Mesothelial cell of epicardium (in vitro differentiated cells): ENCODE measurements at regions not wholly inside any gene's neighbourhood (a gene's known extent, or its start where the extent isn't known, plus 50 kb on each side); places are given as distances from the start of the nearest gene placed in this dataset.

Experiments
- DNase-seq, 2 experiments: peaks; one replicate each; pipeline ENCODE4 v3.0.0; 2021; ENCODE audit warnings: low spot score in 2 of 2; ENCODE audit not compliant: unreplicated experiment in 2 of 2
- H3K27ac Mint-ChIP-seq: 2 replicates; pipeline ENCODE4 v1.8.0; 2021; ENCODE audit warnings: mixed read lengths
- H3K27me3 Mint-ChIP-seq: 2 replicates; pipeline ENCODE4 v1.8.0; 2021; ENCODE audit warnings: low read depth, mixed read lengths
- H3K36me3 Mint-ChIP-seq: 2 replicates; pipeline ENCODE4 v1.8.0; 2021; ENCODE audit warnings: mixed read lengths
- H3K4me1 Mint-ChIP-seq: 2 replicates; pipeline ENCODE4 v1.8.0; 2021; ENCODE audit warnings: mixed read lengths
- H3K4me3 Mint-ChIP-seq: 2 replicates; pipeline ENCODE4 v1.8.0; 2021; ENCODE audit warnings: mild to moderate bottlenecking, moderate library complexity, mixed read lengths
- H3K9me3 Mint-ChIP-seq: 2 replicates; pipeline ENCODE4 v1.8.0; 2021; ENCODE audit warnings: mixed read lengths
- TF ChIP-seq, protein P1 (sequence below): fragments of 200-600 bp; sonication (generic); IDR thresholded peaks from one replicate; pipeline ENCODE4 v1.5.0; 2021; ENCODE audit warnings: antibody characterized with exemption; ENCODE audit not compliant: unreplicated experiment

DNA sequence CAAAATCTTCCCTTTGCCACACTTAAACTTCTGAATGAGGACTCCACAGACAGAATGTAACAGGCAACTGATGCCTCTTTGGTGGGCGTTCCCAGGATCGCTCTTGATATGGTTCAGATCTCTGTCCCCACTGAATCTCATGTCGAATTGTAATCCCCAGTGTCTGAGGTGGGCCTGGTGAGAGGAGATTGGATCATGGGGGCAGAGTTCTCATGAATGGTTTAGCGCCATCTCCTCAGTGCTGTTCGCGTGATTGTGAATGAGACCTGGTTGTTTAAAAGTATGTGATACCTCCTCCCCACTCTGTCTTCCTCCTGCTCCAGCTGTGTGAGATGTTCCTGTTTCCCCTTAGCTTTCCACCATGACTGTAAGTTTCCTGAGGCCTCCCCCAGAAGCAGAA, 111.1 kb upstream of the SLC66A3 start:
- no peaks in the 10 kb centered on the region for H3K4me1 Mint-ChIP-seq
- no peak overlapping the region for H3K4me3 Mint-ChIP-seq
- H3K27ac Mint-ChIP-seq, result no peak overlapping the region
- no peaks in the 10 kb centered on the region for H3K36me3 Mint-ChIP-seq
- H3K9me3 Mint-ChIP-seq, result peaks cover 8% of the 10 kb centered on the region
- TF ChIP-seq, protein P1, sequence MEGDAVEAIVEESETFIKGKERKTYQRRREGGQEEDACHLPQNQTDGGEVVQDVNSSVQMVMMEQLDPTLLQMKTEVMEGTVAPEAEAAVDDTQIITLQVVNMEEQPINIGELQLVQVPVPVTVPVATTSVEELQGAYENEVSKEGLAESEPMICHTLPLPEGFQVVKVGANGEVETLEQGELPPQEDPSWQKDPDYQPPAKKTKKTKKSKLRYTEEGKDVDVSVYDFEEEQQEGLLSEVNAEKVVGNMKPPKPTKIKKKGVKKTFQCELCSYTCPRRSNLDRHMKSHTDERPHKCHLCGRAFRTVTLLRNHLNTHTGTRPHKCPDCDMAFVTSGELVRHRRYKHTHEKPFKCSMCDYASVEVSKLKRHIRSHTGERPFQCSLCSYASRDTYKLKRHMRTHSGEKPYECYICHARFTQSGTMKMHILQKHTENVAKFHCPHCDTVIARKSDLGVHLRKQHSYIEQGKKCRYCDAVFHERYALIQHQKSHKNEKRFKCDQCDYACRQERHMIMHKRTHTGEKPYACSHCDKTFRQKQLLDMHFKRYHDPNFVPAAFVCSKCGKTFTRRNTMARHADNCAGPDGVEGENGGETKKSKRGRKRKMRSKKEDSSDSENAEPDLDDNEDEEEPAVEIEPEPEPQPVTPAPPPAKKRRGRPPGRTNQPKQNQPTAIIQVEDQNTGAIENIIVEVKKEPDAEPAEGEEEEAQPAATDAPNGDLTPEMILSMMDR, result no peak
- peaks cover 20% of the 10 kb centered on the region for H3K27me3 Mint-ChIP-seq
- DNase-seq, result no peak

DNA sequence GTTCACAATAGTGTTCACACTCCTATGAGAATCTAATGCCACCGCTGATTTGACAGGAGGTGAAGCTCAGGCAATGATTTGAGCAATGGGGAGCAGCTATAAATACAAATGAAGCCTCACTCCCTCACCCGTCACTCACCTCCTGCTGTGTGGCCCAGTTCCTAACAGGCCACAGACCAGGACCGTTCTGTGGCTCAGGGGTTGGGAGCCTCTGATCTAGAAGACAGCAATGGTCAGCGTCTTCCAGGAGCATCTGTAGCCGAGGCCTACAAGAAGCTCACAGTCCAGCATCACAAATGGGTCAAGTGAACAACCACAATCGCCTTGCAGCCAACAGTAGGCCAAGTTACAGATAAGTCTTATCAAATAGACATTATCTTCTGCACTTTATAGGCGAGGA, 110.0 kb upstream of the SLC66A3 start:
- Mint-ChIP-seq H3K9me3 (no peaks in the 10 kb centered on the region), H3K27ac (no peak overlapping the region), H3K4me1 (no peaks in the 10 kb centered on the region), H3K27me3 (peaks cover 18% of the 10 kb centered on the region), H3K36me3 (no peaks in the 10 kb centered on the region), H3K4me3 (no peak overlapping the region)
- no peak for DNase-seq
- TF ChIP-seq, protein P1, result no peak

DNA sequence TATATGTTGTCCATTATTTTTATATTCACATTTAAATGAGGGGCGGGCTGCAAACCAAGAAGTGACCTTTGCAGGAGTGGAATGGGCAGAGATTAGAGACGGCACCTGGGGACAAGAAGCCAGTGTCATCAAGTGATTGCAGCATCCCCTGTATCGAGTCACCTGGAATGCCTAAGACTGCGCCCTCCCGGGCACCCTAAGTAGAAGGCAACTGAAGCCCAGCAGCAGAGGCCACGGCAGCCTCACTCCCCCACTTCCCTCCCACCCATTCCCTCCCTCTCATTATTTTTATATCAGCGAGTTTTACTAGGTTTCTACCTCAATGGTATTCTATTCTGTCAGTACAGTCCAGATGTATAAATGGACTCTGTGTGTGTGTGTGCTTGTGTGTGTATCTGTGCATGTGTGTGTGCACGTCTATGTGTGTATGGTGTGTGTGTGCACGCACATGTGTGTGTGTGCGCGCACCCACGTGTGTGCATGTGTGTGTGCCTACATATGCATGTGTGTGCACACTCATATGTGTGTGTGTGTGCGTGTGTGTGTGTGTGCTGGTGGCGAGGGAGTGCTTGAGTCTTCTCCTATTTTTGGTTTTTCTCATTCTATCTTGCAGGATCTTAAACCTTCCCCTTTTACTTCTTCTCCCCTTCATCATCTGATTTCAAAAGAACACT, 106.8 kb upstream of the SLC66A3 start:
- H3K4me3 Mint-ChIP-seq, result no peak overlapping the region
- no peaks in the 10 kb centered on the region for H3K36me3 Mint-ChIP-seq
- no peak overlapping the region for H3K27ac Mint-ChIP-seq
- no peaks in the 10 kb centered on the region for H3K4me1 Mint-ChIP-seq
- TF ChIP-seq, protein P1, result no peak
- DNase-seq, result no peak
- no peaks in the 10 kb centered on the region for H3K9me3 Mint-ChIP-seq
- peaks cover 7% of the 10 kb centered on the region for H3K27me3 Mint-ChIP-seq

DNA sequence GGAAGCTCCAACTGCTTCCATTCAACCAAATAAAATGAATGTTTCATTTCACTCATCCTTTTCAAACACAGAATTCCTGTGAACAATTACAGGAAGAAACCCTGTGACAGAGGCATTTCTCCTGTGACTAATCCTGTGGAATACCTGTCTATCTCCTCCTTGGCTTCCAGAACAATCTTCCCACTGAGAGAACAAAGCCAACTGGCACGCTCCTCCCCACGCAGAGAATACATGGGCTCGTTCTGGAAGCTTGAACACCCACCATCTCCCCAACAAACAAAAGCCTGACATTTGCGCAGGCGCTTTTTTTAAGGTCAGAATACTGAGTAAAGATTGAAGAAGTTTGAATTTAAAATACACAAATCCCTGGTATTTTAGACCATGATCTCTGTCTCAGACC, 104.7 kb upstream of the SLC66A3 start:
- no peak for DNase-seq
- TF ChIP-seq, protein P1, result no peak
- H3K4me1 Mint-ChIP-seq, result peaks cover 4% of the 10 kb centered on the region
- H3K27me3 Mint-ChIP-seq, result peaks cover 4% of the 10 kb centered on the region
- H3K27ac Mint-ChIP-seq, result no peak overlapping the region
- no peaks in the 10 kb centered on the region for H3K36me3 Mint-ChIP-seq
- H3K9me3 Mint-ChIP-seq, result no peaks in the 10 kb centered on the region
- H3K4me3 Mint-ChIP-seq, result no peak overlapping the region

DNA sequence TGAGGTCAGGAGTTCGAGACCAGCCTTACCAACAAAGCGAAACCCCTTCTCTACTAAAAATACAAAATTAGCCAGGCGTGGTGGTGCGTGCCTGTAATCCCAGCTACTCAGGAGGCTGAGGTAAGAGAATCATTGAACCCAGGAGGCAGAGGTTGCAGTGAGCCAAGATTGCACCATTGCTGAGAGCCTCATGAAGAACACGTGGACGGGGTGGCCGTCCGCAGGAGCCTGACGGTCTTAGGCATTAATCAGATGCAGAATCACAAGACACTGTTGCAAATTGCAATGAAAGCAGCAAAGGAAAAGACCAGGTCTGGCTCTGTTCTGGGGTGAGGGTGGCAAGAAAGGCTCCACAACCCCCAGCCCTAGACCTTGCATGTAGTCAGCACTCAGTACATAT, 104.0 kb upstream of the SLC66A3 start:
- DNase-seq, result no peak
- Mint-ChIP-seq H3K27ac (no peak overlapping the region), H3K4me1 (peaks cover 4% of the 10 kb centered on the region), H3K4me3 (no peak overlapping the region), H3K36me3 (no peaks in the 10 kb centered on the region), H3K9me3 (no peaks in the 10 kb centered on the region), H3K27me3 (peaks cover 4% of the 10 kb centered on the region)
- TF ChIP-seq, protein P1, result no peak

DNA sequence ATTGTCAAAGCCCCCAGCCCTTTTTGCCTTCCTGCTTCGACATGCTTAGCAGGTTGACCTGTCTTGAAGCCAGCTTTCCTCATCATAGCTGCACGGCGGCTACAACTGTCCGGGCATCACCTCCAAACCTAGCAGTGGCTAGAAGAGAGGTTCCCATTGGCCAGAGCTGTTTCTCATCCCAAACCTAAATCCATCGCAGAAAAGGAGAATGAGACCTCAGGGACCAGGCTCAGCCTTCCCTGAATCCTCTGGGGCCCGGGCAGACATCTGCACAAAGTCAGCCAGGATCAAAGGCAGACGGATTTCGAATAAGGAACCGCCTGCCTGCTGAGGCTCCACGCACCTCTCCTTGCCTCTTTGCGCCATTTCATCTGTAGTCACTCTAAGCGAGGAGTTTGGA, 101.7 kb upstream of the SLC66A3 start:
- no peak overlapping the region for H3K4me3 Mint-ChIP-seq
- H3K36me3 Mint-ChIP-seq, result no peaks in the 10 kb centered on the region
- no peaks in the 10 kb centered on the region for H3K9me3 Mint-ChIP-seq
- peaks cover 14% of the 10 kb centered on the region for H3K4me1 Mint-ChIP-seq
- TF ChIP-seq, protein P1, result no peak
- peaks cover 15% of the 10 kb centered on the region for H3K27me3 Mint-ChIP-seq
- H3K27ac Mint-ChIP-seq, result no peak overlapping the region
- DNase-seq, result no peak
